ENCODE measurements at regions not wholly inside any gene's neighbourhood (a gene's known extent, or its start where the extent isn't known, plus 50 kb on each side); places are given as distances from the start of the nearest gene placed in this dataset.

DNA sequence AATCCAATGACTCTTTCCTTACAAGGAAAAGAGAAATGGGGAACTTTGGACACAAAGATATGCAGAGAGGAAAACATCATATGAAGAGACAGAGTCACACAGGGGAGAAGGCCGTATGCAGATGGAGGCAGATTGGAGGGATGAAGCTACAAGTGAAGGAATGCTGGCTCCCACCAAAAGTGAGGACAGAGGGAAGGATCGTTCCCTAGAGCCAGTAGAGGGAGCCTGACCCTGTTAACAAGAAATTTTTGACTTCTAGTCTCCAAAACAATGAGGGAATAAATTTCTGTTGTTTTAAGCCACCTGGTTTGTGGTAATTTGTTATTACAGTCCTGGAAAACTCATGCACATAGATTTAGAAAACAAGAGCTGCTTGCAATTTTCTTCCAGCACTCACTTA lies 169.3 kb downstream of the PMAIP1 start:
- Histone ChIP-seq H3K9me2 (replicated peaks; ENCODE audit: low read depth, low read length) (no peaks in the 10 kb centered on the region), H3K79me2 (ENCODE audit: insufficient read depth, low read length) (no peaks in the 10 kb centered on the region), H3K4me2 (ENCODE audit: low read depth, low read length, poor library complexity, severe bottlenecking) (no peak overlapping the region), H3K9ac (ENCODE audit: low read depth, low read length, poor library complexity, severe bottlenecking) (no peak overlapping the region), H3K27me3 (ENCODE audit: insufficient read depth, low read length, poor library complexity, severe bottlenecking) (no peaks in the 10 kb centered on the region), H3F3A (ENCODE audit: low read depth) (no peaks in the 10 kb centered on the region), H3K36me3 (ENCODE audit: insufficient read depth, low read length) (no peaks in the 10 kb centered on the region), H4K20me1 (ENCODE audit: insufficient read depth, low read length, poor library complexity, severe bottlenecking) (no peaks in the 10 kb centered on the region), H3K4me3 (ENCODE audit: low read length, poor library complexity, severe bottlenecking) (no peak overlapping the region), H2AFZ (ENCODE audit: low read length) (no peak overlapping the region), H3K9me3 (ENCODE audit: insufficient read depth, low read depth, low read length) (no peaks in the 10 kb centered on the region), H3K4me1 (ENCODE audit: insufficient read depth, low read length, poor library complexity, severe bottlenecking) (peaks cover 3% of the 10 kb centered on the region)
- TF ChIP-seq EZH2phosphoT487 (IDR thresholded peaks at IDR 0.05; ENCODE audit: borderline replicate concordance), result no peak
- TF ChIP-seq, protein P1, sequence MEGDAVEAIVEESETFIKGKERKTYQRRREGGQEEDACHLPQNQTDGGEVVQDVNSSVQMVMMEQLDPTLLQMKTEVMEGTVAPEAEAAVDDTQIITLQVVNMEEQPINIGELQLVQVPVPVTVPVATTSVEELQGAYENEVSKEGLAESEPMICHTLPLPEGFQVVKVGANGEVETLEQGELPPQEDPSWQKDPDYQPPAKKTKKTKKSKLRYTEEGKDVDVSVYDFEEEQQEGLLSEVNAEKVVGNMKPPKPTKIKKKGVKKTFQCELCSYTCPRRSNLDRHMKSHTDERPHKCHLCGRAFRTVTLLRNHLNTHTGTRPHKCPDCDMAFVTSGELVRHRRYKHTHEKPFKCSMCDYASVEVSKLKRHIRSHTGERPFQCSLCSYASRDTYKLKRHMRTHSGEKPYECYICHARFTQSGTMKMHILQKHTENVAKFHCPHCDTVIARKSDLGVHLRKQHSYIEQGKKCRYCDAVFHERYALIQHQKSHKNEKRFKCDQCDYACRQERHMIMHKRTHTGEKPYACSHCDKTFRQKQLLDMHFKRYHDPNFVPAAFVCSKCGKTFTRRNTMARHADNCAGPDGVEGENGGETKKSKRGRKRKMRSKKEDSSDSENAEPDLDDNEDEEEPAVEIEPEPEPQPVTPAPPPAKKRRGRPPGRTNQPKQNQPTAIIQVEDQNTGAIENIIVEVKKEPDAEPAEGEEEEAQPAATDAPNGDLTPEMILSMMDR (conservative IDR thresholded peaks at IDR 0.05; ENCODE audit: low read length), result peak; percentile 44

DNA sequence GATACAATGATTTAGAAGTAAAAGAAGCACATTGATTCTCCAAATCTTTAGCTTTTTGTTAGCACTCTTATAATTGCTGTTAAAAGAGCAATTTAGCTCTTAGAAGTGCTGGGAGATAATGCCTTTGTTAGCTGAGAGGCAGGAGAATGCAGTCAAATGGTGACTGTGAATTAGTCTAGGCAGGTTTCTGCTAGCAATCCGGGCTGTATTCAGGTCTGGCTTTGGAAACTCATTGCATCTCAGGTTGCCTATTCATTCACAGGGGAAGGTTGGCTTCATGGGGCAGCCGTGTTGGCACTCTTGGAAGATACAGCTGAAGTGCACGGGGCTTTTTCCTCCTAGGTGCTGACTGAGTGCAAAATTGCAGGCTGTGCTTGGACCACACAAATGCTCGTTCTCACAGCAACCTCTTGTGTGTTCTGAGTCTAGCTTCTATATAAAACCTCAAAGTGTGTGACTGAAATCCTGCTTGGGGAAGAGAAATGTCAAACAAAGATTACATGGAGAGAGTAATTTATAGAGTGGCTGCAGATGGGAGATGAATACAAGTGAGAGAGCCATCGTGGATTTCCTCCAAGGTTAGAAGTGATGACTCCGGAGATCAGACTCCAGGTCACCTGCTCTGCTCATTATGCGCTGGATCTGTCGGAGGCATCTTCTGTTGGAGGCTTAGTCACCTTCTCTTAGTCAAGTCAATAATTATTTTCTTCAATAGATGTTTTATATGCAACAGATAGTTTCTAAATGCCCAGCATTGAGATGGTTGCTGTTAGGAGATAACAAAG lies 167.8 kb downstream of the PMAIP1 start:
- Histone ChIP-seq H2AFZ (ENCODE audit: low read length) (peak overlapping the region; percentile 48; the same call in 1 of the 2 replicates), H3K27me3 (ENCODE audit: insufficient read depth, low read length, poor library complexity, severe bottlenecking) (no peaks in the 10 kb centered on the region), H3K9ac (ENCODE audit: low read depth, low read length, poor library complexity, severe bottlenecking) (no peak overlapping the region), H4K20me1 (ENCODE audit: insufficient read depth, low read length, poor library complexity, severe bottlenecking) (no peaks in the 10 kb centered on the region), H3K79me2 (ENCODE audit: insufficient read depth, low read length) (no peaks in the 10 kb centered on the region), H3K36me3 (ENCODE audit: insufficient read depth, low read length) (no peaks in the 10 kb centered on the region), H3K4me3 (ENCODE audit: low read length, poor library complexity, severe bottlenecking) (no peak overlapping the region), H3F3A (ENCODE audit: low read depth) (no peaks in the 10 kb centered on the region), H3K9me2 (replicated peaks; ENCODE audit: low read depth, low read length) (no peaks in the 10 kb centered on the region), H3K9me3 (ENCODE audit: insufficient read depth, low read depth, low read length) (no peaks in the 10 kb centered on the region), H3K4me1 (ENCODE audit: insufficient read depth, low read length, poor library complexity, severe bottlenecking) (peaks cover 3% of the 10 kb centered on the region), H3K4me2 (ENCODE audit: low read depth, low read length, poor library complexity, severe bottlenecking) (no peak overlapping the region)
- TF ChIP-seq, protein P1 (conservative IDR thresholded peaks at IDR 0.05; ENCODE audit: low read length), result no peak
- TF ChIP-seq EZH2phosphoT487 (IDR thresholded peaks at IDR 0.05; ENCODE audit: borderline replicate concordance), result no peak

DNA sequence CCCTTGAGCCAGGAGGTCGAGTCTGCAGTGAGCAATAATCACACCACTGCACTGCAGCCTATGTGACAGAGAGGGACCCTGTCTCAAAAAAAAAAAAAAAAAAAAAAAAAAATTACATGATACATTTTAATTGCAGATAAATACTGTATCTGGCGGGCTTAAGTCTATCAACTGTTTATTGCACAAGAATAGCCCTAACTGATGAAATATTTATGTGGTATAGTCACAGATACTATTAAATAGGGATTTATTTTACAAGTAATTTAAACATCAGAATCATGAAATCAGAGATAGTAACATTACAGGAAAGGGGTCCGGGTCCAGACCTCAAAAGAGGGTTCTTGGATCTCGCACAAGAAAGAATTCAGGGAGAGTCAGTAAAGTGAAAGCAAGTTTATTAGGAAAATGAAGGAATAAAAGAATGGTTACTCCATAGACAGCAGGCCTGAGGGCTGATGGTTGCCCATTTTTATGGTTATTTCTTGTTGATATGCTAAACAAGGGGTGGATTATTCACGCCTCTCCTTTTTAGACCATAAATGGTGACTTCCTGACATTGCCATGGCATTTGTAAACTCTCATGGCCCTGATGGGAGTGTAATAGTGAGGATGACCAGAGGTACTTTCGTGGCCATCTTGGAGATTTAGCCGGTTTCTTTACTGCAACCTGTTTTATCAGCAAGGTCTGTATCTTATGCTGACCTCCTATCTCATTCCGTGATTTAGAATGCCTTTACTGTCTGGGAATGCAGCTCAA lies 166.6 kb downstream of the PMAIP1 start:
- Histone ChIP-seq H3K4me1 (ENCODE audit: insufficient read depth, low read length, poor library complexity, severe bottlenecking) (peaks cover 3% of the 10 kb centered on the region), H3K9ac (ENCODE audit: low read depth, low read length, poor library complexity, severe bottlenecking) (no peak overlapping the region), H3F3A (ENCODE audit: low read depth) (no peaks in the 10 kb centered on the region), H3K9me2 (replicated peaks; ENCODE audit: low read depth, low read length) (no peaks in the 10 kb centered on the region), H2AFZ (ENCODE audit: low read length) (no peak overlapping the region; the same call in 1 of the 2 replicates), H3K9me3 (ENCODE audit: insufficient read depth, low read depth, low read length) (no peaks in the 10 kb centered on the region), H3K4me2 (ENCODE audit: low read depth, low read length, poor library complexity, severe bottlenecking) (no peak overlapping the region), H4K20me1 (ENCODE audit: insufficient read depth, low read length, poor library complexity, severe bottlenecking) (no peaks in the 10 kb centered on the region), H3K27me3 (ENCODE audit: insufficient read depth, low read length, poor library complexity, severe bottlenecking) (no peaks in the 10 kb centered on the region), H3K4me3 (ENCODE audit: low read length, poor library complexity, severe bottlenecking) (no peak overlapping the region), H3K79me2 (ENCODE audit: insufficient read depth, low read length) (no peaks in the 10 kb centered on the region), H3K36me3 (ENCODE audit: insufficient read depth, low read length) (no peaks in the 10 kb centered on the region)
- TF ChIP-seq EZH2phosphoT487 (IDR thresholded peaks at IDR 0.05; ENCODE audit: borderline replicate concordance), result no peak
- TF ChIP-seq, protein P1 (conservative IDR thresholded peaks at IDR 0.05; ENCODE audit: low read length), result no peak

Data from Loucy (cell line).